ENCODE measurements at regions not wholly inside any gene's neighbourhood (a gene's known extent, or its start where the extent isn't known, plus 50 kb on each side); places are given as distances from the start of the nearest gene placed in this dataset.

DNA sequence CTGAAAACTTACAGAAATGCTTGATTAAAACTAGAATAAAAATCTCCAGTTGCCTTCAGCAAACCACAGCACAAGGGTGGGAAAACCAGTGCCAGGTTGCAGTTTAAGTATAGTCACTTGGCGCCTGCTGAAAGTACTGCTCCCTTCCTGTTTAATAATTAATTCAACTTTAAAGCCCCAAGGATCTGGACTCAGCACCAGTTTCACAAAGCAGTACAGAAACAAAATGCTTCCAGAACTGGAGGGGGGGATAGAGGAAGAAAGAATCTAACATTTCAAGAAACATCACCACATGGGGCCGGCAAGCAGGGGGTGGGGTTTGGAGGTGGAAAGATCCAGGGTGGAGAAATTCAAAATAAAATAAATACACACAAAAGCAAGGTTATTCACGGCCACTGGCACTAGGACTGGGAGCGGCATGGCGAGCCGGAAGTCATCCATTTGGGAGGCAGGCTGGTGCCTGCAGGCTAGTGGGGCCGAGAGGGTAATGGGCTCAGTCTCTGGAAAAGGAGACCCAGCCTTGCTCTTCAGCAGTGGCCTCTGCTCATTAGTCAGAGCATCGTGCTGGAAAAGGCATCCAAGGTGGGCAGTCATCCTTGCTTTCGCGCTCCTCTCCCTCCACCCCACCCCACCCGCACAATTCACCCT lies 85.8 kb downstream of the POU3F3 start:
- no peak overlapping the region for H3K4me3 ChIP-seq (ENCODE audit: low read length)
- H4K20me1 ChIP-seq (ENCODE audit: insufficient read depth, low read length): no peaks in the 10 kb centered on the region
- no peak for TF ChIP-seq EZH2phosphoT487 (IDR thresholded peaks at IDR 0.05; ENCODE audit: low read length)
- no peak for TF ChIP-seq EZH2 (optimal IDR thresholded peaks at IDR 0.05; ENCODE audit: low read depth, low read length)
- TF ChIP-seq, protein P1, sequence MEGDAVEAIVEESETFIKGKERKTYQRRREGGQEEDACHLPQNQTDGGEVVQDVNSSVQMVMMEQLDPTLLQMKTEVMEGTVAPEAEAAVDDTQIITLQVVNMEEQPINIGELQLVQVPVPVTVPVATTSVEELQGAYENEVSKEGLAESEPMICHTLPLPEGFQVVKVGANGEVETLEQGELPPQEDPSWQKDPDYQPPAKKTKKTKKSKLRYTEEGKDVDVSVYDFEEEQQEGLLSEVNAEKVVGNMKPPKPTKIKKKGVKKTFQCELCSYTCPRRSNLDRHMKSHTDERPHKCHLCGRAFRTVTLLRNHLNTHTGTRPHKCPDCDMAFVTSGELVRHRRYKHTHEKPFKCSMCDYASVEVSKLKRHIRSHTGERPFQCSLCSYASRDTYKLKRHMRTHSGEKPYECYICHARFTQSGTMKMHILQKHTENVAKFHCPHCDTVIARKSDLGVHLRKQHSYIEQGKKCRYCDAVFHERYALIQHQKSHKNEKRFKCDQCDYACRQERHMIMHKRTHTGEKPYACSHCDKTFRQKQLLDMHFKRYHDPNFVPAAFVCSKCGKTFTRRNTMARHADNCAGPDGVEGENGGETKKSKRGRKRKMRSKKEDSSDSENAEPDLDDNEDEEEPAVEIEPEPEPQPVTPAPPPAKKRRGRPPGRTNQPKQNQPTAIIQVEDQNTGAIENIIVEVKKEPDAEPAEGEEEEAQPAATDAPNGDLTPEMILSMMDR (IDR thresholded peaks at IDR 0.05; ENCODE audit: low read length): no peak
- H3K27me3 ChIP-seq (replicated peaks; ENCODE audit: insufficient read depth, low read length): no peaks in the 10 kb centered on the region
- H3K27ac ChIP-seq (ENCODE audit: low read length): no peak overlapping the region
- H3K36me3 ChIP-seq (replicated peaks; ENCODE audit: insufficient read depth, low read length): no peaks in the 10 kb centered on the region
- H3F3A ChIP-seq (ENCODE audit: insufficient read depth, low read length): no peaks in the 10 kb centered on the region
- H3K9ac ChIP-seq (ENCODE audit: low read length): no peak overlapping the region
- no peak overlapping the region for H2AFZ ChIP-seq (ENCODE audit: low read length)
- no peaks in the 10 kb centered on the region for H3K4me1 ChIP-seq (ENCODE audit: low read length)
- no peaks in the 10 kb centered on the region for H3K9me2 ChIP-seq (replicated peaks; ENCODE audit: insufficient read depth, low read length)
- H3K4me2 ChIP-seq (ENCODE audit: low read depth, low read length): no peak overlapping the region
- H3K9me3 ChIP-seq (replicated peaks; ENCODE audit: insufficient read depth, low read length): no peaks in the 10 kb centered on the region
- DNase-seq: no peak
- H3K79me2 ChIP-seq (ENCODE audit: low read length): no peaks in the 10 kb centered on the region

DNA sequence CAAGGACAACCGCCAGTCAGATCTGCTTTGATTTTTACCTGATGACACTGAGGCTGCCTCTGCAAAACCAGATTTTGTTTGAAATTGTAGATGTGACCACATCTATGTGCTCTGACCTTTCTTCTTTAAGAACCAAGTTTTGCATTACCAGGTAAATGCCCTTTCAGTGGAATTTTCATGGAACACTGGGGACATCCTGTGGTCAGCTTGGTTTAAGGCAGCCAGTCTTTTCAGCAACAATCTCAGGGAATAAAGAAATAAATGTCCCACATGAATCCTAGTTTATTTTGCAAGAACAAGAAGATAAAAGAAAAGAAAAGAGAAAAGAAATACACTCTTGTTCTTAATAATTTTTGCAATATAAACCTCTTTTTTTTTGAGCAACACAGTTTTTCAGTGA lies 90.6 kb downstream of the POU3F3 start:
- Histone ChIP-seq H3F3A (ENCODE audit: insufficient read depth, low read length) (no peaks in the 10 kb centered on the region), H4K20me1 (ENCODE audit: insufficient read depth, low read length) (no peaks in the 10 kb centered on the region), H3K9me2 (replicated peaks; ENCODE audit: insufficient read depth, low read length) (no peaks in the 10 kb centered on the region), H3K27ac (ENCODE audit: low read length) (no peak overlapping the region), H2AFZ (ENCODE audit: low read length) (no peak overlapping the region), H3K9me3 (replicated peaks; ENCODE audit: insufficient read depth, low read length) (no peaks in the 10 kb centered on the region), H3K79me2 (ENCODE audit: low read length) (no peaks in the 10 kb centered on the region), H3K4me2 (ENCODE audit: low read depth, low read length) (no peak overlapping the region), H3K4me1 (ENCODE audit: low read length) (no peaks in the 10 kb centered on the region), H3K4me3 (ENCODE audit: low read length) (no peak overlapping the region), H3K36me3 (replicated peaks; ENCODE audit: insufficient read depth, low read length) (no peaks in the 10 kb centered on the region), H3K27me3 (replicated peaks; ENCODE audit: insufficient read depth, low read length) (no peaks in the 10 kb centered on the region), H3K9ac (ENCODE audit: low read length) (no peak overlapping the region)
- TF ChIP-seq EZH2 (optimal IDR thresholded peaks at IDR 0.05; ENCODE audit: low read depth, low read length): no peak
- TF ChIP-seq EZH2phosphoT487 (IDR thresholded peaks at IDR 0.05; ENCODE audit: low read length): no peak
- TF ChIP-seq, protein P1 (IDR thresholded peaks at IDR 0.05; ENCODE audit: low read length): no peak
- no peak for DNase-seq

DNA sequence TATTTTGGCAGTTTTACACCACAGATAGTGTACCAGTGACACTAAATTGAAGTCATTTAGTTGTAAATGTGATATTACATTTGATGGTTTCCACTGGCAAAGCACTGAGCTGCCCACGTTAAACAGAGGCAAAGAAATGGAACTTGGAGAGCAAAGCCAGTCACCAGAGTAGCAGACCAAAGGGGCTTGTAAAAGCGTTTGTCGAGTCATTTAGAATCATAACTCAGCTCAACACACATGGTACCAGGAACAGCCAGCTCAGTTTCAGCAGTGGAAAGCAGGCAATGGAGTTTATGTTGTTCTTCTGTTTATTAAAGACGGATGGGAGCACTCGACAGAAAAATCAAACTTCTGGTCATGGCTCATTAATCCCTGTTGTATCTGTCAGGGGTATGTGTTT lies 91.2 kb downstream of the POU3F3 start:
- TF ChIP-seq, protein P1 (IDR thresholded peaks at IDR 0.05; ENCODE audit: low read length): no peak
- no peak for TF ChIP-seq EZH2 (optimal IDR thresholded peaks at IDR 0.05; ENCODE audit: low read depth, low read length)
- no peak for TF ChIP-seq EZH2phosphoT487 (IDR thresholded peaks at IDR 0.05; ENCODE audit: low read length)
- no peaks in the 10 kb centered on the region for H3K4me1 ChIP-seq (ENCODE audit: low read length)
- no peaks in the 10 kb centered on the region for H3K9me3 ChIP-seq (replicated peaks; ENCODE audit: insufficient read depth, low read length)
- no peaks in the 10 kb centered on the region for H3K9me2 ChIP-seq (replicated peaks; ENCODE audit: insufficient read depth, low read length)
- DNase-seq: no peak
- no peaks in the 10 kb centered on the region for H4K20me1 ChIP-seq (ENCODE audit: insufficient read depth, low read length)
- H3K4me2 ChIP-seq (ENCODE audit: low read depth, low read length): no peak overlapping the region
- no peak overlapping the region for H3K27ac ChIP-seq (ENCODE audit: low read length)
- no peak overlapping the region for H3K4me3 ChIP-seq (ENCODE audit: low read length)
- no peaks in the 10 kb centered on the region for H3K36me3 ChIP-seq (replicated peaks; ENCODE audit: insufficient read depth, low read length)
- H3K9ac ChIP-seq (ENCODE audit: low read length): no peak overlapping the region
- no peaks in the 10 kb centered on the region for H3K79me2 ChIP-seq (ENCODE audit: low read length)
- no peak overlapping the region for H2AFZ ChIP-seq (ENCODE audit: low read length)
- no peaks in the 10 kb centered on the region for H3K27me3 ChIP-seq (replicated peaks; ENCODE audit: insufficient read depth, low read length)
- H3F3A ChIP-seq (ENCODE audit: insufficient read depth, low read length): no peaks in the 10 kb centered on the region
